Ovary (tissue), 3 donors: ENCODE measurements at regions not wholly inside any gene's neighbourhood (a gene's known extent, or its start where the extent isn't known, plus 50 kb on each side); places are given as distances from the start of the nearest gene placed in this dataset.

ENCODE experiments used
- CTCF ChIP-seq, 3 donors: fragments of 450-650 bp in 2 of 3; fragments of 200-600 bp in 1 of 3; IDR thresholded peaks; one replicate each; pipeline versions ENCODE4 v1.5.1 to v1.8.0; 2016 to 2022; ENCODE audit warnings: antibody characterized with exemption in 3 of 3, mild to moderate bottlenecking in 1 of 3
- EP300 ChIP-seq: sonication (generic); formaldehyde crosslinking; IDR thresholded peaks from one replicate; pipeline ENCODE4 v1.6.1; 2017; ENCODE audit warnings: antibody characterized with exemption
- POLR2A ChIP-seq: fragments of 450-650 bp; IDR thresholded peaks from one replicate; pipeline ENCODE4 v1.6.1; 2017; ENCODE audit warnings: antibody characterized with exemption, mild to moderate bottlenecking, moderate library complexity
- donor health status: DM: no; HTN: no; CAD: no.

- no peak for TF ChIP-seq CTCF (IDR thresholded peaks at IDR 0.05)
- TF ChIP-seq POLR2A, result no peak
- TF ChIP-seq EP300, result no peak
These were observed 209.6 kb downstream of the TFAP2B start for GRCh38 chr6:51028276-51028675.
